ENCODE measurements at regions not wholly inside any gene's neighbourhood (a gene's known extent, or its start where the extent isn't known, plus 50 kb on each side); places are given as distances from the start of the nearest gene placed in this dataset.

DNA sequence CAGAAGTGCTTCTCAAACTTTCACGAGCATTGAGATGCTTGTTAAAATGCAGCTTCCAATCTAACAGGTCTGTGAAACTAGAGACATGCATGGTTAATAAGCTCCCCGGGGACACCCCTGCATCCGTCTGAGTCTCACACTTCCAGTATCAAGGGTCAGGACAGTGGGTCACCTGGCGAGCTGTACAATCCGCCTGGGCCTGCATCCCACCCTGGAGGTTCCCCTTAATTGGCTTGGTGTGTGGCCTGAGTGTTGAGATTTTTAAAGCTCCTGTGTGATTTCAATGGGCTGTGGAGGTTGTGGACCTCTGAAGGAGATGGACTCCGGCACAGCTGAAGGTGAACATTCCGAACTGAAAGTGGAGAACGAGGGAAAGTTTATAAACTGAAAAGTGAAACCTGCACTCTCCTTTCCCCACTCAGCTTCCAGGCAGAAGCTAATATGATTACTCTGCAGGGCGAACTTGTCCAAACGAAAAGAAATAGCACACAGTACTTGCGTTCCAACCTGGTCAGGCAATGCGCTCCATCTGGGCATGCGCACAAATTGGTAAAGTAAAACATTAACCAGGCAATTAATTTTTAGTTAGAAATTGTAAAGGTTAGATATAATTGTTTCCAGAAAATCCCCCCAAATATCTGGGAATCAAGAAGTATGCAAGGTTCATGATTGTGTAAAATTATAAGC is 191.7 kb upstream of the ALKAL2 start:
- no peak for DNase-seq

DNA sequence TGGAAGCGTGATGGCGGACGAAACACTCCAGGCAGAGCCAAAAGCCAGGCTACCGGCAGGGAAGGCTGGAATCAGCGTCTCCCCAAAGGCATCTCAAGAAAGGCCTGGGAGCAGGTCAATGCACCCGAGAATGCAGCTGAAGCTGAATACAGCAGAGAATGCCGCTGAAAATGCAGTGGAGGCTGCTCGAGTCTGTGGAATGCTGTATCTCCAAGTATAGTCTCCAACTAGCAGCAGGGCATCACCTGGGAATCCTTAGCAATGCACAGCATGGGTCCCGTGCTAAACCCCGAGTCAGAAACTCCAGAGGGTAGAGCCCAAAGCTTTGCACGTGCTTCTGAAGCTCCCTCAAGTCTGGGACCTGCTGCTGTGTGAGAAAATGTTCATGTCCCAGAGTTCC is 191.1 kb upstream of the ALKAL2 start:
- DNase-seq = no peak

- no peak for DNase-seq
Observed at GRCh38 chr2:471560-471959, 183.7 kb upstream of the ALKAL2 start.

DNA sequence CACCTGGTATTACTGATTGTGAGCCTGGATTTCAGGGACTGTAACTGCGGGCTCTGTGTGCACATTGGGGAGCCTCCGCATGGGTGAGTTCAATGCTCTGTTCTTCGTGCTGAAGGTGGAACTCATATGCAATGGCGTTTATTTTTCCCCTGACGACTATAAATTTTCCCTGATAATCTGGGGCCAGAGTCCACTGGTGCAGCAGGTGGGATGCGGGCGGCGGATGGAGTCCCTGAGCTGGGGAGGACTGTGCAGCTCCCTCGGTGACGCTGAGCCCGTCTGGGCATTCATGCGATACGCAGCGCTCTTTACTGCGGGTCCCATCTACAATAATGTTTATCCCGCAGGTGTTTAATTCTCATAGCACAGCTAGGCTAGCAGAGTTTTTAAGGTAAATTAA is 181.6 kb upstream of the ALKAL2 start:
- DNase-seq = no peak

- no peak for DNase-seq
Observed at GRCh38 chr2:468648-469336, 180.9 kb upstream of the ALKAL2 start.

- no peak for DNase-seq
Observed at GRCh38 chr2:467892-468647, 180.2 kb upstream of the ALKAL2 start.

DNA sequence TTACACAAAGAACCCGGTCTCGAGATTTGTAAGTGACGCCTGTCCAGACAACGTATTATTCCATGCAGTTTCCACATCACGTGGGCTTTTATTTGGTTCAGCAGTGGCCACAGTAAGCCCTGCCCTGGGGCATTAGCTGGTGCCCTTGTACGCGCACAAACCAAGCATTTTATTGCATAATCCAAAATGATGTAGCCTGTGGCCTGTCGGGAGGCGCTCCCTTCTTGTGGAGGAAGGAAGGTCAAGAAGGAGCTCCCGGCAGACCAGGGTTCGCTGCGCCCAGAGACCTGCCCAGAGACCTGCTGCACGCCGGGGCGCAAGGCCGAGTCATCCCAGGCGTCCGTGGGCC is 179.6 kb upstream of the ALKAL2 start:
- DNase-seq = no peak

- no peak for DNase-seq
Observed at GRCh38 chr2:467101-467500, 179.2 kb upstream of the ALKAL2 start.

DNA sequence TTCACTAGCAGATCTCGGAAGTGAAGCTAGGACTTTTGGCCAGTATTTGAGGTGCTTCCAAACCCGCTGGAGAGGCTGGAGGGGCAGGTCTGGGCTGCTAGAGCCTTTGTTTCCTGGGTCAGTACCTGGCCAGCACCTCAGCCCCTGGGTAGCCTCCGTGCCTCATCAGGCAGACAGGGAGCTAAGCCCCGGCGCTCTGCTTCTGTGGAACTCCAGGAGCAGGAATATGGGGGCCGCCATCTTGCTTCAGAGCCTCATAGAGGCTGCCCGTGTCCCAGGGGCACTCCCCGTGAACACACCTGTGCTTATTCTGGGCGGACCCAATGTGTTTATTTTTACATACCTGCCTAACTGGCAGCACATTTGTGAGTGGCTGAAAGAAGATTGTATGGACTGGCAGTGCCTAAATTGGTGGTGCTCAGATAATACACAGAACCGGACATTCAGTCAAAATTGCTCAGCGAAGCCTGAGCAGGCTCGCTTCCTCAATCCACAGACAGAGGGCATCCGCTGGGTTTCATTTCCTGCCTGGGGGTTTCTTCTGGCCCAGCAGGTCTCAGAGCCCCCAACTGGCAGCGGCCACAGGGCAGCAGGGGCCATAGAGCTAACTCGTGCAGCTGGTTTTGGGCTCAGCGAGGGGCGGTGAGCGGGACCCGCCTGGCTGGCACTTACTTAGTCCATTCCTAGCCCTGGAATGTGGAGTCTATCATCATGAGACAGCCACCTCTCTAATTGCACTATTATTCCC is 176.8 kb upstream of the ALKAL2 start:
- no peak for DNase-seq

- no peak for DNase-seq
Observed at GRCh38 chr2:460861-461260, 173.0 kb upstream of the ALKAL2 start.

DNA sequence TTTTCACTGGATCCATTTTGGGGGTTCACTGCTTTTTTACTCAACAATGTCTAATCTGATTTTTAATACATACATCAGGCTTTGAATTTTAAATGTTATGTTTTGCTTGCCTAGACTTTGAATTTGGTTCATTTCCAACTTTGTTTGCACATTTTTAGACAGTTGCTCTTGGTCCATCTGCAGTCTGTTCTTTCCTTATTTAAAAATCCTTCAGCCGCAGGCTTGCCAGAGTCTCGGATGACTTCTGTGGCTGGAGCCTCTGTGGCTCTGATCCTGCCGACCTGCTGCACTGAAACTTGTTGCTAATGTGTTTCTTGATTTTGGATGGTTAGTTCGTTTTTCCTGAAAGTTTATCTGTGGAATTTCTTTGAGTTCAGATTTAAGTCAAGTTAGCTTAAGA is 172.0 kb upstream of the ALKAL2 start:
- no peak for DNase-seq

GRCh38 chr2:458425-458815 is 170.5 kb upstream of the ALKAL2 start:
- DNase-seq = peak in 1 of 3 experiments; percentile 25

DNA sequence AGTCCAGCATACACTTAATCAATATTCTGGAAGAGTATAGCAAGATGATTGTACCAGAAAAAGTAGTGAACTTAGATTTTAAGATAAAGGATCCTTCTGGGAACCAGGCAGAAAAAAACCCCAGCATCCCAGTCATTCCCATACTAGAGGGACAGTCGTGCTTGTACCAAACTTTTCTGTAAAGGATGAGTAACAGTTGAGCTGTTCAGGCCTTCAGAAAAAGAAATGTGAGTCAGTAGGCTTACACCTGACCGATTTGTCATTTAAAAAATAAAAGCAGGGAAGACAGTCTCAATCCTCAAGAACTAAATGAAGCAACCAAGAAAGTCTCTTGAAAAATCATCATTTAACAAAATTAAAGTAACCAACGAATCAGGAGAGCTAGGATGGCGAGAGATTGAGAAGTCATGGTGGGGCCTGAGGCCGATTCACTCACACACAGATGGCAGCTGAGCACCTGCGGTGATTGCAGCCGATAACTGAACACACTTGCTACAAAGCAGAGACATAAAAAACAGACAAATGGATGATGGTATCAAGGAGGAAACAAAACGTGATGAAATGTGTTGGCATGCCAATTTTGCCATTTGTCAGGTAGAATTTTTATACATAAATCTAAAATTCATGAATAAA is 170.0 kb upstream of the ALKAL2 start:
- no peak for DNase-seq

GRCh38 chr2:457262-457661 is 169.4 kb upstream of the ALKAL2 start:
- peak in 1 of 3 experiments; percentile 20 for DNase-seq

DNA sequence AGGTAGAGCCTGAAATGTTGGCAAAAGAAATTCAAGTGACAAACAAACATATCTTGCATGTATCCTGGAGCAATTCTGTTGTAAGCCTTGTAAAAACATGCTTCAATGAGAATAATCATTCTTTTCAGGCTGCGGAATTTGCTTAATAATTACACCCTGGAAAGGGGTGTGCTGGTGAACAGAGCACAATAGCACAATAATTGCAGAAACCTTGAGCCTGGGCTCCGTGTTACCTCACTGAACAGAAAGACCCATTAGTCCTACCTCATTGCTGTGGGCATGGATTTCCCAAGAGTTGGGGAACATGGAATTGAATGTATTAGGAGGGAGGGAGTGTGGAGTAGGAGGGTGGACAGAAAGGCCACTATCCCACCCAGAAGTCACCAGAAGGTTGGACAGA is 168.0 kb upstream of the ALKAL2 start:
- peak in 1 of 3 experiments; percentile 28 for DNase-seq

DNA sequence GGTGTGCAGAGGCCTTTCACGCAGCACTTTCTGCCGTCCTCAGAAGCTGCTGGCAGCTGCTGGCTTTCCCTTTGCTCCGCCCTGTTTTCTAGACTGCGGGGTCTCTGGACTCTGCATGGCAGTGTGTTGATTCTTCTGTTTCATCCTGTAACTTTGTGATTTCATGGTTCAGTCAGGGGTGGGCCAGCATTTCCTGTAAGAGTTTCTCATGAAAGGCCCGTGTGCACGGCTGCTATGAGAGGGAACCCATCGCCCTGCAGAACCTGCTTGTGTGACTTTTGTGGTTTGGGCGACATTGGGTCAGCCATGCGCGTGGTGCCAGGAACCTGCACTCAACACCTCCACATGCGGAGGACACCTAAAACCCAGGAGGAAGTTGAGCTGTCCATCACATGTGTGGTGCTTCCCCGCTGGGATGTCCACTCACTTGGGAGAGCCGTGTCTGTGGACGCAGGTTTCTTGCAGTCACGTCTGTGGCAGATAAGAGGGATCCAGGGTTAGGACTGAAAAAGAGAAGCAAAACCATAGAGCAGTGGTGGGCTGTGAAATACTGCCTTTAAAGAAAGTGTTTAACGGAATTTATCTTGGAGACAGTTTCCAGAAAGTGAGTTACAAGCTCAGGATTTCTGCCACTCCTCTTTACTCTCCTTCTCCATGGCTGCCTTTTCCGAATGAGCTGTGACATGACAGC is 167.3 kb upstream of the ALKAL2 start:
- DNase-seq = no peak

- no peak for DNase-seq
Observed at GRCh38 chr2:453132-453531, 165.2 kb upstream of the ALKAL2 start.

DNA sequence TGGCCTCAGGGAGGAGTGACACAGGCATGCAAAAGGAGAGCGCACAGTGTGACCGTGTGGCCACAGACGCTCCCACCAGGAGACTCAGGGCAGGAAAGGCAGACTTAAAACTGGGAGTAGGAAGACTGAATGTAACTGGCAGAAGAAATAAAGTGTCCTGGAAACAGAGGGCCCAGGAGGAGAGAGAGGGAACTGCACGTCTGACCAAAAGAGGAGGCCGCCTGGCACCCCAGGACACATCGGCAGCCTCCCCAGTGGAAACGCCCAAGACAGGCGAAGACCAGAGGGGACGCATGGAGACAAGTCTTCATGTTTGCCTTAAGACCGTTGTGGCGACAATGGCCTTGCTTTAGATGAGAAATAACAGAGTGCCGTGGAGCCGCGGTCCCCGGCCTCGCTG is 163.6 kb upstream of the ALKAL2 start:
- no peak for DNase-seq

DNA sequence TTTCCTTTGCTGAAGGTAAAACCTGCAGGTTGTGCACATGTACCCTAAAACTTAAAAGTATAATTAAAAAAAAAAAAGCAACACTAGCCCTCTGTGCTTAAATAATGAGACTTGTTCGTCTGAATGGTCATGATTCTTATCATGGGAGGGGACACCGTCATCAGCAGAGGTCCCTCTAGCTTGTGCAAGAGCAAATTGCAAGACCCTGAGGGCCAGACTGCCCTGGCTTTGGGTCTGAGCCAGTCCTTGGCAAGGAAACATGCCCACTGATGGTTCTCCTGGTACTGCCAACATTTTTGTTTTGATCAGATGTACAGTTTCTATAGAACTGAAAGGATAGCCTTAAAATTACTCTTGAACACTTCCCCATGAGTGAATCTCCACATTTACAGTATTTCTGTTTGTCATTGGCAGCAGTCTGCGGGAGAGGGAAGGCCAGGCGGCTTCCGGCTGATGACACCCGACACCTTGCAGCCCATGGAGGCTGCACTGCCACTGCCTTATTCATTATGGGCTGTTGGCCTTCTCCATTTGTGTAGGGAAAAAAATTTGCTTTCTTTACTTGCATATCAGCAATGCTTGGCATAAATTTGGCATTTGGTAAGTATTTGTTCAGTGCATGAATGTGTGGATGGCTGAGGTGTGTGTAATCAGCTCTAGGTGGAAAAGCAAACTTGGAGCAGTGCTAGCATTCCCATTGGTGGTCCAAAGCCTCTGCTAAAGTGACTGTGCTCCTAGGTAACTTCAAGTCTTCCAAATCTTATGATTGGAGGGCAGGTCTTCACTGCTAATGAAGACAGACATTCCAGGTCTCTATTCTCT is 161.6 kb upstream of the ALKAL2 start:
- DNase-seq = peak in 1 of 3 experiments; percentile 53

- DNase-seq = peak in 1 of 3 experiments; percentile 27
Observed at GRCh38 chr2:447902-448665, 160.2 kb upstream of the ALKAL2 start.
